H1 (cell line): ENCODE measurements at regions not wholly inside any gene's neighbourhood (a gene's known extent, or its start where the extent isn't known, plus 50 kb on each side); places are given as distances from the start of the nearest gene placed in this dataset.

ENCODE experiments used
- RFX5 ChIP-seq: IDR thresholded peaks from 2 replicates; pipeline ENCODE4 v1.6.1; 2011; ENCODE audit warnings: low read depth, low read length, improper control_type of control experiment, borderline replicate concordance
- TAF1 ChIP-seq: IDR thresholded peaks from 2 replicates; pipeline ENCODE4 v1.6.1; 2011; ENCODE audit warnings: mild to moderate bottlenecking, low read depth, low read length

GRCh38 chr14:104318558-104319490 lies 180.4 kb downstream of the KIF26A start (continued):
- TF ChIP-seq TAF1: no peak
- TF ChIP-seq RFX5: no peak
